OCI-LY7 (cell line): ENCODE measurements at regions not wholly inside any gene's neighbourhood (a gene's known extent, or its start where the extent isn't known, plus 50 kb on each side); places are given as distances from the start of the nearest gene placed in this dataset.

ENCODE experiments used
- BruUV-seq: library from RNA; stranded (reverse); fragments of 400-500 nt; replicated peaks from 2 replicates; lab custom pipeline; 2021; lab: Mats Ljungman, UMichigan
- CTCF ChIA-PET: fragments of 300-600 bp; sonication (Branson Sonifier 250); formaldehyde crosslinking; loops from one replicate; lab custom pipeline; 2022; ENCODE audit warnings: antibody characterized with exemption; ENCODE audit not compliant: unreplicated experiment; lab: Charles Lee
- POLR2A ChIA-PET: fragments of 300-600 bp; sonication (Branson Sonifier 250); formaldehyde crosslinking; loops from one replicate; lab custom pipeline; 2022; ENCODE audit warnings: antibody characterized with exemption; lab: Charles Lee
- DNase-seq: peaks from one replicate; pipeline ENCODE4 v3.0.0-alpha.2; 2015; ENCODE audit warnings: low spot score
- H2AFZ ChIP-seq: fragments of 200-600 bp; sonication (generic), shearing (Covaris generic); 2 replicates; pipeline ENCODE4 v1.6.1; 2014; ENCODE audit warnings: mild to moderate bottlenecking, antibody characterized with exemption, low read length, moderate library complexity
- H3K27ac ChIP-seq: fragments of 200-600 bp; sonication (generic); 2 replicates; pipeline ENCODE4 v1.5.1; 2014; ENCODE audit warnings: mixed run types, low read depth, mild to moderate bottlenecking, moderate library complexity, low read length, inconsistent platforms; ENCODE audit not compliant: poor library complexity, severe bottlenecking
- H3K36me3 ChIP-seq: fragments of 200-600 bp; sonication (generic); 2 replicates; pipeline ENCODE4 v1.6.1; 2014; ENCODE audit warnings: mild to moderate bottlenecking, antibody characterized with exemption, low read length, moderate library complexity, mixed read lengths; ENCODE audit not compliant: insufficient read depth
- H3K4me1 ChIP-seq: fragments of 200-600 bp; sonication (generic); 2 replicates; pipeline ENCODE4 v1.5.1; 2014; ENCODE audit warnings: mild to moderate bottlenecking, low read length; ENCODE audit not compliant: insufficient read depth, poor library complexity, severe bottlenecking
- H3K4me2 ChIP-seq: fragments of 200-600 bp; sonication (generic); 2 replicates; pipeline ENCODE4 v1.6.1; 2014; ENCODE audit warnings: mild to moderate bottlenecking, low read length
- H3K4me3 ChIP-seq: fragments of 200-600 bp; sonication (generic); 2 replicates; pipeline ENCODE4 v1.5.1; 2014; ENCODE audit warnings: mild to moderate bottlenecking, low read depth, low read length; ENCODE audit not compliant: poor library complexity, severe bottlenecking
- H3K79me2 ChIP-seq: fragments of 200-600 bp; sonication (generic); 2 replicates; pipeline ENCODE4 v1.6.1; 2016; ENCODE audit warnings: low read depth, mild to moderate bottlenecking, low read length, moderate library complexity, mixed read lengths; ENCODE audit not compliant: insufficient read depth
- H3K9me2 ChIP-seq: fragments of 200-600 bp; sonication (generic); 2 replicates; pipeline ENCODE4 v1.6.1; 2016; ENCODE audit warnings: mild to moderate bottlenecking, low read length, mixed read lengths; ENCODE audit not compliant: insufficient read depth
- H3K9me3 ChIP-seq: fragments of 200-600 bp; sonication (generic); 2 replicates; pipeline ENCODE4 v1.6.1; 2014; ENCODE audit warnings: mild to moderate bottlenecking, mixed run types, low read length, mixed read lengths
- H4K20me1 ChIP-seq: fragments of 200-600 bp; sonication (generic); 2 replicates; pipeline ENCODE4 v1.6.1; 2014; ENCODE audit warnings: mild to moderate bottlenecking, antibody characterized with exemption, low read length, moderate library complexity, mixed read lengths; ENCODE audit not compliant: insufficient read depth
- CTCF ChIP-seq: fragments of 200-600 bp; sonication (generic); conservative IDR thresholded peaks from 2 replicates; pipeline ENCODE4 v1.5.1; 2014; ENCODE audit warnings: mild to moderate bottlenecking, antibody characterized with exemption, low read length, moderate library complexity, mixed read lengths
- EZH2phosphoT487 ChIP-seq: fragments of 200-600 bp; sonication (generic); IDR thresholded peaks from 2 replicates; pipeline ENCODE4 v1.6.1; 2018; ENCODE audit warnings: low read depth, borderline replicate concordance, mild to moderate bottlenecking, mixed run types, antibody characterized with exemption, low read length, moderate library complexity, mixed read lengths
- intact Hi-C: fragments of 100-400 bp; cut with micrococcal nuclease; formaldehyde crosslinking; loops from one replicate; pipeline ENCODE4 v1.10.0; 2022; ENCODE audit not compliant: unreplicated experiment

- TF ChIP-seq EZH2phosphoT487: no peak
- TF ChIP-seq CTCF: no peak
- no peak for DNase-seq
- H2AFZ ChIP-seq: no peak overlapping the region
- intact Hi-C loops: no loop called here
- no peaks in the 10 kb centered on the region for H3K9me2 ChIP-seq
- no peak overlapping the region for H3K4me2 ChIP-seq
- no peaks in the 10 kb centered on the region for H4K20me1 ChIP-seq
- no peaks in the 10 kb centered on the region for H3K4me1 ChIP-seq
- H3K9me3 ChIP-seq: no peaks in the 10 kb centered on the region
- H3K79me2 ChIP-seq: no peaks in the 10 kb centered on the region
- no TSS peak for BruUV-seq
- no peak overlapping the region for H3K27ac ChIP-seq
- H3K36me3 ChIP-seq: no peaks in the 10 kb centered on the region
- ChIA-PET CTCF (no interaction called here), POLR2A (no interaction called here)
- no peak overlapping the region for H3K4me3 ChIP-seq
Measured at GRCh38 chr1:5611851-5612250, 380.4 kb downstream of the NPHP4 start.

- TF ChIP-seq EZH2phosphoT487 (no peak), CTCF (no peak)
- Histone ChIP-seq H3K36me3 (no peaks in the 10 kb centered on the region), H3K27ac (no peak overlapping the region), H3K4me1 (no peaks in the 10 kb centered on the region), H3K9me2 (no peaks in the 10 kb centered on the region), H2AFZ (no peak overlapping the region), H3K4me2 (no peak overlapping the region), H3K9me3 (no peaks in the 10 kb centered on the region), H3K79me2 (no peaks in the 10 kb centered on the region), H4K20me1 (no peaks in the 10 kb centered on the region), H3K4me3 (no peak overlapping the region)
- ChIA-PET CTCF (no interaction called here), POLR2A (no interaction called here)
- BruUV-seq: no TSS peak
- no peak for DNase-seq
- intact Hi-C loops: no loop called here
Measured at GRCh38 chr1:5611431-5611830, 380.8 kb downstream of the NPHP4 start.

GRCh38 chr1:5610432-5610831 is 381.8 kb downstream of the NPHP4 start:
- POLR2A ChIA-PET: no interaction called here
- BruUV-seq: no TSS peak
- no peak overlapping the region for H2AFZ ChIP-seq

More at GRCh38 chr1:5610432-5610831, 381.8 kb downstream of the NPHP4 start:
- H3K4me2 ChIP-seq: no peak overlapping the region
- no peak for DNase-seq
- H3K9me3 ChIP-seq: no peaks in the 10 kb centered on the region
- no peaks in the 10 kb centered on the region for H4K20me1 ChIP-seq
- H3K9me2 ChIP-seq: no peaks in the 10 kb centered on the region
- no peaks in the 10 kb centered on the region for H3K4me1 ChIP-seq
- H3K4me3 ChIP-seq: no peak overlapping the region
- intact Hi-C loops: no loop called here
- CTCF ChIA-PET: no interaction called here
- no peaks in the 10 kb centered on the region for H3K79me2 ChIP-seq
- no peak for TF ChIP-seq EZH2phosphoT487
- no peak for TF ChIP-seq CTCF
- no peaks in the 10 kb centered on the region for H3K36me3 ChIP-seq
- H3K27ac ChIP-seq: no peak overlapping the region
